ENCODE measurements at regions not wholly inside any gene's neighbourhood (a gene's known extent, or its start where the extent isn't known, plus 50 kb on each side); places are given as distances from the start of the nearest gene placed in this dataset.

GRCh38 chr9:36456480-36457065 lies 56.5 kb upstream of the RNF38 start:
- Histone ChIP-seq H3K4me3 (ENCODE audit: low read length) (no peak overlapping the region), H3K9ac (ENCODE audit: low read length) (no peak overlapping the region), H3K27me3 (ENCODE audit: control insufficient read depth, insufficient read depth, low read length) (no peaks in the 10 kb centered on the region), H3K27ac (ENCODE audit: low read depth, low read length) (no peak overlapping the region), H3K36me3 (ENCODE audit: control insufficient read depth, insufficient read depth, low read length) (peaks cover 2% of the 10 kb centered on the region), H3K4me1 (ENCODE audit: control insufficient read depth, insufficient read depth, low read length) (peaks cover 2% of the 10 kb centered on the region)

DNA sequence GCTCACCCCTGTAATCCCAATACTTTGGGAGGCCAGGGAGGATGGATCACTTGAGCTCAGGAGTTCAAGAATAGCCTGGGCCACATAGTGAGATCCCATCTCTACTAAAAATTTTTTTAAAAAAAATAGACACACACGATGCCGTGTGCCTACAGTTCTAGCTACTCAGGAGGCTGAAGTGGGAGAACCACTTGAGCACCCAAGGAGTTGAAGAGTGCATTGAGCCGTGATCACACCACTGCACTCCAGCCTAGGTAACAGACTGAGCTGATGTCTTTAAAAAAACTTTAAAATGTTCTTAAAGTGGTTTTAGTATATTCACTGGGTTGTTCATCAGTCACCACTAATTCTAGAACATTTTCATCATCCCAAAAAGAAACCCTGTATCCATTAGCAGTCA lies 51.9 kb upstream of the RNF38 start:
- H3K27me3 ChIP-seq (ENCODE audit: control insufficient read depth, insufficient read depth, low read length): no peaks in the 10 kb centered on the region
- no peak overlapping the region for H3K4me3 ChIP-seq (ENCODE audit: low read length)
- H3K27ac ChIP-seq (ENCODE audit: low read depth, low read length): no peak overlapping the region
- no peak overlapping the region for H3K9ac ChIP-seq (ENCODE audit: low read length)
- no peaks in the 10 kb centered on the region for H3K4me1 ChIP-seq (ENCODE audit: control insufficient read depth, insufficient read depth, low read length)
- H3K36me3 ChIP-seq (ENCODE audit: control insufficient read depth, insufficient read depth, low read length): peaks cover 2% of the 10 kb centered on the region

- H3K27me3 ChIP-seq (ENCODE audit: control insufficient read depth, insufficient read depth, low read length): no peaks in the 10 kb centered on the region
- H3K4me1 ChIP-seq (ENCODE audit: control insufficient read depth, insufficient read depth, low read length): no peaks in the 10 kb centered on the region
- H3K4me3 ChIP-seq (ENCODE audit: low read length): no peak overlapping the region
- H3K9ac ChIP-seq (ENCODE audit: low read length): no peak overlapping the region
- no peaks in the 10 kb centered on the region for H3K36me3 ChIP-seq (ENCODE audit: control insufficient read depth, insufficient read depth, low read length)
- no peak overlapping the region for H3K27ac ChIP-seq (ENCODE audit: low read depth, low read length)
These were observed 50.2 kb upstream of the RNF38 start for GRCh38 chr9:36450110-36450732.
